Fibroblast of peridontal ligament (primary cell): ENCODE measurements at regions not wholly inside any gene's neighbourhood (a gene's known extent, or its start where the extent isn't known, plus 50 kb on each side); places are given as distances from the start of the nearest gene placed in this dataset.
"Not testable (repeated sequence)": the region's sequence is repeated elsewhere in the genome, so short reads cannot be mapped to it uniquely, and the experiment has no call there.

Source experiments
- DNase-seq: peaks from one replicate; pipeline ENCODE4 v3.0.0-alpha.2; 2010; ENCODE audit errors: extremely low read depth

- no peak for DNase-seq
These were observed 151.1 kb upstream of the MAMLD1 start for GRCh38 chrX:150211988-150212387.

- DNase-seq, result peak; percentile 60
These were observed 150.2 kb upstream of the MAMLD1 start for GRCh38 chrX:150212672-150213480.

- no peak for DNase-seq
These were observed 149.6 kb upstream of the MAMLD1 start for GRCh38 chrX:150213481-150214030.

- not testable (repeated sequence) for DNase-seq
These were observed 147.1 kb upstream of the MAMLD1 start for GRCh38 chrX:150216000-150216399.

GRCh38 chrX:150216716-150217115 is 146.4 kb upstream of the MAMLD1 start:
- no peak for DNase-seq

- DNase-seq, result no peak
These were observed 145.5 kb upstream of the MAMLD1 start for GRCh38 chrX:150217609-150218008.

GRCh38 chrX:150219374-150220185 is 143.5 kb upstream of the MAMLD1 start:
- DNase-seq, result peak; percentile 50

GRCh38 chrX:150223176-150224015 is 139.7 kb upstream of the MAMLD1 start:
- DNase-seq, result no peak

- no peak for DNase-seq
These were observed 138.4 kb upstream of the MAMLD1 start for GRCh38 chrX:150224676-150225075.

GRCh38 chrX:150225266-150225665 is 137.9 kb upstream of the MAMLD1 start:
- no peak for DNase-seq

GRCh38 chrX:150225756-150226155 is 137.4 kb upstream of the MAMLD1 start:
- DNase-seq, result no peak

- DNase-seq, result no peak
These were observed 136.7 kb upstream of the MAMLD1 start for GRCh38 chrX:150226223-150226965.

GRCh38 chrX:150227321-150227860 is 135.7 kb upstream of the MAMLD1 start:
- no peak for DNase-seq

- no peak for DNase-seq
These were observed 135.2 kb upstream of the MAMLD1 start for GRCh38 chrX:150227873-150228410.

- no peak for DNase-seq
These were observed 134.7 kb upstream of the MAMLD1 start for GRCh38 chrX:150228431-150228830.

GRCh38 chrX:150229030-150229429 is 134.1 kb upstream of the MAMLD1 start:
- DNase-seq, result no peak

GRCh38 chrX:150229481-150229880 is 133.6 kb upstream of the MAMLD1 start:
- DNase-seq, result no peak

GRCh38 chrX:150230952-150231351 is 132.2 kb upstream of the MAMLD1 start:
- DNase-seq, result not testable (repeated sequence)

- not testable (repeated sequence) for DNase-seq
These were observed 131.7 kb upstream of the MAMLD1 start for GRCh38 chrX:150231368-150231767.

GRCh38 chrX:150232222-150232621 is 130.9 kb upstream of the MAMLD1 start:
- DNase-seq, result not testable (repeated sequence)
